WTC11 (cell line): ENCODE measurements at regions not wholly inside any gene's neighbourhood (a gene's known extent, or its start where the extent isn't known, plus 50 kb on each side); places are given as distances from the start of the nearest gene placed in this dataset.

Source experiments
- ATF2 ChIP-seq: sonication (generic); formaldehyde crosslinking; IDR thresholded peaks from 2 replicates; pipeline ENCODE4 v1.8.1; 2022; ENCODE audit warnings: low read depth, missing genetic modification reagents, borderline replicate concordance
- CTCF ChIP-seq: fragments of 200-600 bp; IDR thresholded peaks from 2 replicates; pipeline ENCODE4 v1.8.0; 2022; ENCODE audit warnings: antibody characterized with exemption
- E2F4 ChIP-seq: sonication (generic); formaldehyde crosslinking; IDR thresholded peaks from 2 replicates; pipeline ENCODE4 v1.8.1; 2022; ENCODE audit warnings: low read depth, mild to moderate bottlenecking, moderate library complexity, missing genetic modification reagents, borderline replicate concordance
- GTF2I ChIP-seq: fragments of 250-450 bp; sonication (Bioruptor Pico); conservative IDR thresholded peaks from 2 replicates; pipeline ENCODE4 v1.4.0; 2021; ENCODE audit warnings: mild to moderate bottlenecking
- JAZF1 ChIP-seq: fragments of 250-450 bp; sonication (Bioruptor Pico); IDR thresholded peaks from 2 replicates; pipeline ENCODE4 v1.9.0; 2021; ENCODE audit warnings: moderate library complexity, mild to moderate bottlenecking, inconsistent platforms
- MAX ChIP-seq: sonication (generic); formaldehyde crosslinking; IDR thresholded peaks from 2 replicates; pipeline ENCODE4 v1.8.0; 2022; ENCODE audit warnings: mild to moderate bottlenecking, missing genetic modification reagents
- PRDM15 ChIP-seq: sonication (generic); formaldehyde crosslinking; IDR thresholded peaks from 2 replicates; pipeline ENCODE4 v1.8.0; 2022; ENCODE audit warnings: missing genetic modification reagents
- SP1 ChIP-seq: sonication (generic); formaldehyde crosslinking; conservative IDR thresholded peaks from 2 replicates; pipeline ENCODE4 v1.8.1; 2022; ENCODE audit warnings: missing genetic modification reagents
- TCF7 ChIP-seq: sonication (generic); formaldehyde crosslinking; IDR thresholded peaks from 2 replicates; pipeline ENCODE4 v1.8.0; 2022; ENCODE audit warnings: mild to moderate bottlenecking, low read depth, missing genetic modification reagents, moderate library complexity
- TEAD4 ChIP-seq: sonication (generic); formaldehyde crosslinking; IDR thresholded peaks from 2 replicates; pipeline ENCODE4 v1.8.0; 2022; ENCODE audit warnings: mild to moderate bottlenecking, missing genetic modification reagents

- TF ChIP-seq PRDM15 (CRISPR knock-in tag) (no peak), ATF2 (CRISPR knock-in tag) (no peak), CTCF (no peak), TEAD4 (CRISPR knock-in tag) (no peak), TCF7 (no peak), GTF2I (no peak), JAZF1 (CRISPR knock-in tag) (no peak), SP1 (CRISPR knock-in tag) (no peak), MAX (CRISPR knock-in tag) (no peak), E2F4 (CRISPR knock-in tag) (no peak)
Observed at GRCh38 chr5:148950471-148950863, 112.4 kb downstream of the SH3TC2 start.
